ENCODE measurements at regions not wholly inside any gene's neighbourhood (a gene's known extent, or its start where the extent isn't known, plus 50 kb on each side); places are given as distances from the start of the nearest gene placed in this dataset.

- Histone ChIP-seq H3K36me3 (no peaks in the 10 kb centered on the region), H3K27me3 (no peaks in the 10 kb centered on the region), H3K9me3 (no peaks in the 10 kb centered on the region), H3K4me1 (peaks cover 0 to 39% (median 7%) of the 10 kb centered on the region in 3 donors), H3K27ac (peak overlapping the region in 1 of 4 donors; percentile 31), H3K4me3 (no peak overlapping the region)
- no peak for TF ChIP-seq POLR2A (IDR thresholded peaks at IDR 0.05)
- no peak for TF ChIP-seq CTCF (IDR thresholded peaks at IDR 0.05)
- no peak for DNase-seq
- WGBS, 2 donors, result 80 to 82% methylated on average over 5 of the region's 5 CpGs
- intact Hi-C loops (cut with DNase I), result no loop called here
These were observed 104.0 kb upstream of the BMP2K start for GRCh38 chr4:78671903-78672815.

DNA sequence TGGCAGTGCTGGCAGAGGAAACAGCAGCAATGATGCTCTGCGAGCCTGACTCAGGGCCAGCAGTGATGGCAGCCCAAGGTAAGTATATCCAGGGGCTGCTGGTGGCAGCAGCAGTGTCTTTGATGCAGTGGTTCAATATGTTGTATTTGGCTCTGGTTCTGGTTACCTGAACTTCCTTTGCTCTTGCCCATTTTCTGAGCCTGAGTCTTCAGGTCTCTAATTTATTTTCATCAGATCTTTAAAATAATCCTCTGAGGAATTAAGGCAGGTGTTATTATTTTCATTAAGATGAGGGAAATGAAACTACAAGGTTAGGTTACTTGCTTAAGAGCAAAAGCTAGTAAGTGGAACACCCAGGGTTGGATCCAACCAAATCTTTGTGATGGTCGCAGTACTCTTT, 102.8 kb upstream of the BMP2K start:
- Histone ChIP-seq H3K4me1 (peaks cover 0 to 28% (median 7%) of the 10 kb centered on the region in 3 donors), H3K27ac (no peak overlapping the region), H3K4me3 (no peak overlapping the region), H3K9me3 (no peaks in the 10 kb centered on the region), H3K36me3 (no peaks in the 10 kb centered on the region), H3K27me3 (no peaks in the 10 kb centered on the region)
- intact Hi-C loops (cut with DNase I), result no loop called here
- TF ChIP-seq CTCF (IDR thresholded peaks at IDR 0.05), result no peak
- no peak for TF ChIP-seq POLR2A (IDR thresholded peaks at IDR 0.05)
- 95 to 100% methylated on average over 2 of the region's 2 CpGs for WGBS, 2 donors
- DNase-seq, result no peak

- H3K27me3 ChIP-seq, result no peaks in the 10 kb centered on the region
- WGBS, 2 donors, result 71 to 84% methylated on average over 1 of the region's 1 CpG
- no peak overlapping the region for H3K27ac ChIP-seq
- H3K4me1 ChIP-seq, result peaks cover 0 to 26% (median 7%) of the 10 kb centered on the region in 3 donors
- intact Hi-C loops (cut with DNase I), result no loop called here
- DNase-seq, result no peak
- no peaks in the 10 kb centered on the region for H3K36me3 ChIP-seq
- no peaks in the 10 kb centered on the region for H3K9me3 ChIP-seq
- no peak overlapping the region for H3K4me3 ChIP-seq
- TF ChIP-seq CTCF (IDR thresholded peaks at IDR 0.05), result no peak
- TF ChIP-seq POLR2A (IDR thresholded peaks at IDR 0.05), result no peak
These were observed 100.8 kb upstream of the BMP2K start for GRCh38 chr4:78675325-78675724.

DNA sequence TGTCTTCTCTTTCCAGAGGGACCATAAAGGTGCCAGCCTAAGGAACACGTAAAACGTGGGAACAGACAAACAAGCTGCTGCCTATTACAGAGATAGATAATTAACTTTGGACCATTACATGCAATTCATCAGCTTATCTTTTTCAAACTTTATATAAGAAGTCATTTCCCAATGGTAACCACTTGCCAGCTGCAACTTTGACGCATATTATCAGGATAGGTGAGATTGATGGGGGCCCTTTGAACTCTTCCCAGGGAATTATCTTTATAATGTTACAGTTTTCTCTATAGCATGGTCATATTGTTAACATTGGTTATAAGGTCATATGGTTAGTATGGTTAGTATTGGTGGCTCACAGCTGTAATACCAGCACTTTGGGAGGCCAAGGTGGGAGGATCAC, 94.1 kb upstream of the BMP2K start:
- Histone ChIP-seq H3K36me3 (no peaks in the 10 kb centered on the region), H3K27ac (no peak overlapping the region), H3K27me3 (no peaks in the 10 kb centered on the region), H3K4me1 (no peaks in the 10 kb centered on the region), H3K4me3 (no peak overlapping the region), H3K9me3 (no peaks in the 10 kb centered on the region)
- WGBS, 2 donors, result 95 to 96% methylated on average over 3 of the region's 3 CpGs
- TF ChIP-seq CTCF (IDR thresholded peaks at IDR 0.05) (no peak), POLR2A (IDR thresholded peaks at IDR 0.05) (no peak)
- no peak for DNase-seq
- intact Hi-C loops (cut with DNase I), result no loop called here

- H3K27me3 ChIP-seq, result no peaks in the 10 kb centered on the region
- H3K27ac ChIP-seq, result no peak overlapping the region
- no peaks in the 10 kb centered on the region for H3K9me3 ChIP-seq
- DNase-seq, result no peak
- no peak overlapping the region for H3K4me3 ChIP-seq
- TF ChIP-seq CTCF (IDR thresholded peaks at IDR 0.05) (no peak), POLR2A (IDR thresholded peaks at IDR 0.05) (no peak)
- intact Hi-C loops (cut with DNase I), result no loop called here
- H3K36me3 ChIP-seq, result no peaks in the 10 kb centered on the region
- H3K4me1 ChIP-seq, result no peaks in the 10 kb centered on the region
These were observed 92.8 kb upstream of the BMP2K start for GRCh38 chr4:78683352-78683751.

Measured in esophagus squamous epithelium (tissue), 5 donors.